Prostate gland (tissue), 2 donors: ENCODE measurements at regions not wholly inside any gene's neighbourhood (a gene's known extent, or its start where the extent isn't known, plus 50 kb on each side); places are given as distances from the start of the nearest gene placed in this dataset.

Source experiments
- DNase-seq: peaks from one replicate; pipeline ENCODE4 v3.0.0-alpha.2; 2019; ENCODE audit warnings: low spot score
- H3K27ac ChIP-seq, 2 donors: fragments of 200-600 bp; sonication (generic); 2 replicates each; pipeline ENCODE4 v1.5.1; 2017 to 2019
- H3K27me3 ChIP-seq: fragments of 200-600 bp; sonication (generic); replicated peaks from 2 replicates; pipeline ENCODE4 v1.5.1; 2019; ENCODE audit not compliant: insufficient read depth
- H3K36me3 ChIP-seq, 2 donors: fragments of 200-600 bp; sonication (generic); 1 replicate in 1 of 2; 2 replicates in 1 of 2; pipeline versions ENCODE4 v1.5.1 to v1.8.1; 2017 to 2019
- H3K4me1 ChIP-seq: fragments of 200-600 bp; sonication (generic); replicated peaks from 2 replicates; pipeline ENCODE4 v1.5.1; 2019
- H3K4me3 ChIP-seq, 2 donors: fragments of 200-600 bp; sonication (generic); 2 replicates each; pipeline ENCODE4 v1.5.1; 2017 to 2019
- H3K9me3 ChIP-seq: fragments of 200-600 bp; sonication (generic); 2 replicates; pipeline ENCODE4 v1.5.1; 2017
- CTCF ChIP-seq, 4 experiments: fragments of 200-600 bp in 2 of 4; fragments of 450-650 bp in 2 of 4; sonication (generic) in 2 of 4; IDR thresholded peaks; 1 replicate in 3 of 4; 2 replicates in 1 of 4; pipeline ENCODE4 v1.5.1; 2016 to 2019; ENCODE audit warnings: antibody characterized with exemption in 4 of 4, mild to moderate bottlenecking in 2 of 4, moderate library complexity in 2 of 4
- POLR2A ChIP-seq: fragments of 450-650 bp; IDR thresholded peaks from one replicate; pipeline ENCODE4 v1.6.1; 2016; ENCODE audit warnings: antibody characterized with exemption, mild to moderate bottlenecking
- POLR2AphosphoS5 ChIP-seq: sonication (generic); formaldehyde crosslinking; IDR thresholded peaks from one replicate; pipeline ENCODE4 v1.6.1; 2017; ENCODE audit warnings: antibody characterized with exemption
- WGBS: methylation state at CpG from one replicate; pipeline ENCODE4 v1.1.5; 2018; 5-methylcytosine and 5-hydroxymethylcytosine counted together
- intact Hi-C: fragments of 100-400 bp; cut with DNase I; formaldehyde crosslinking; loops from one replicate; pipeline ENCODE4 v1.14.2; 2022

- no peak for DNase-seq
Observed at GRCh38 chr4:19438233-19438632, 813.5 kb upstream of the SLIT2 start.

GRCh38 chr4:19437008-19437407 is 814.7 kb upstream of the SLIT2 start:
- Histone ChIP-seq H3K4me1 (no peaks in the 10 kb centered on the region), H3K4me3 (no peak overlapping the region), H3K36me3 (no peaks in the 10 kb centered on the region), H3K9me3 (no peaks in the 10 kb centered on the region), H3K27me3 (no peaks in the 10 kb centered on the region), H3K27ac (no peak overlapping the region)
- TF ChIP-seq POLR2A (no peak), CTCF (IDR thresholded peaks at IDR 0.05) (no peak), POLR2AphosphoS5 (no peak)
- WGBS: 82% methylated on average over 2 of the region's 2 CpGs
- DNase-seq: no peak
- intact Hi-C loops: no loop called here

More at GRCh38 chr4:19438233-19438632, 813.5 kb upstream of the SLIT2 start:
- Histone ChIP-seq H3K27me3 (no peaks in the 10 kb centered on the region), H3K27ac (no peak overlapping the region), H3K4me1 (no peaks in the 10 kb centered on the region), H3K36me3 (no peaks in the 10 kb centered on the region), H3K4me3 (no peak overlapping the region), H3K9me3 (no peaks in the 10 kb centered on the region)
- TF ChIP-seq POLR2A: no peak
- no peak for TF ChIP-seq CTCF (IDR thresholded peaks at IDR 0.05)
- no peak for TF ChIP-seq POLR2AphosphoS5
- intact Hi-C loops: no loop called here
- 95% methylated on average over 1 of the region's 1 CpG for WGBS

GRCh38 chr4:19429684-19430083 is 822.0 kb upstream of the SLIT2 start:
- 51% methylated on average over 4 of the region's 4 CpGs for WGBS

GRCh38 chr4:19425146-19425545 is 826.6 kb upstream of the SLIT2 start:
- Histone ChIP-seq H3K36me3 (no peaks in the 10 kb centered on the region), H3K4me1 (no peaks in the 10 kb centered on the region), H3K9me3 (no peaks in the 10 kb centered on the region), H3K27ac (no peak overlapping the region), H3K4me3 (no peak overlapping the region), H3K27me3 (no peaks in the 10 kb centered on the region)
- TF ChIP-seq POLR2A (no peak), POLR2AphosphoS5 (no peak), CTCF (IDR thresholded peaks at IDR 0.05) (no peak)
- intact Hi-C loops: no loop called here
- no peak for DNase-seq

More at GRCh38 chr4:19429684-19430083, 822.0 kb upstream of the SLIT2 start:
- intact Hi-C loops: no loop called here
- no peak overlapping the region for H3K27ac ChIP-seq
- no peaks in the 10 kb centered on the region for H3K36me3 ChIP-seq
- TF ChIP-seq POLR2AphosphoS5 (no peak), POLR2A (no peak), CTCF (IDR thresholded peaks at IDR 0.05) (no peak)
- H3K4me3 ChIP-seq: no peak overlapping the region
- H3K4me1 ChIP-seq: no peaks in the 10 kb centered on the region
- H3K27me3 ChIP-seq: no peaks in the 10 kb centered on the region
- no peak for DNase-seq
- no peaks in the 10 kb centered on the region for H3K9me3 ChIP-seq

GRCh38 chr4:19417256-19417655 is 834.4 kb upstream of the SLIT2 start:
- DNase-seq: no peak
- Histone ChIP-seq H3K9me3 (no peaks in the 10 kb centered on the region), H3K27me3 (no peaks in the 10 kb centered on the region), H3K4me1 (no peaks in the 10 kb centered on the region), H3K36me3 (no peaks in the 10 kb centered on the region), H3K27ac (no peak overlapping the region), H3K4me3 (no peak overlapping the region)
- WGBS: 37% methylated on average over 2 of the region's 2 CpGs
- intact Hi-C loops: no loop called here
- TF ChIP-seq POLR2A (no peak), CTCF (IDR thresholded peaks at IDR 0.05) (no peak), POLR2AphosphoS5 (no peak)
